GM13976 (cell line): ENCODE measurements at regions not wholly inside any gene's neighbourhood (a gene's known extent, or its start where the extent isn't known, plus 50 kb on each side); places are given as distances from the start of the nearest gene placed in this dataset.

Experiments used
- DNase-seq: peaks from one replicate; pipeline ENCODE4 v3.0.0; 2012; ENCODE audit warnings: low spot score
- CTCF ChIP-seq: IDR thresholded peaks from 2 replicates; pipeline ENCODE4 v1.5.1; 2012; ENCODE audit warnings: borderline replicate concordance, mild to moderate bottlenecking; ENCODE audit not compliant: insufficient read depth; ENCODE audit errors: extremely low read depth, missing control alignments, control extremely low read depth
- in situ Hi-C: fragments of 300-500 bp; cut with MboI; formaldehyde crosslinking; loops from one replicate; pipeline ENCODE4 v1.12.0; 2022; ENCODE audit warnings: low sequenced_read_pairs, mixed read lengths, inconsistent platforms; ENCODE audit not compliant: unreplicated experiment

- in situ Hi-C loops: no loop called here
- DNase-seq: no peak
- TF ChIP-seq CTCF: no peak
These were observed 103.4 kb upstream of the HAAO start for GRCh38 chr2:42895791-42896135.

GRCh38 chr2:42895134-42895790 lies 102.9 kb upstream of the HAAO start:
- no peak for TF ChIP-seq CTCF
- no peak for DNase-seq
- in situ Hi-C loops: no loop called here

GRCh38 chr2:42893047-42893758 lies 100.8 kb upstream of the HAAO start:
- no peak for TF ChIP-seq CTCF
- DNase-seq: no peak
- in situ Hi-C loops: no loop called here

- in situ Hi-C loops: no loop called here
- TF ChIP-seq CTCF: no peak
- DNase-seq: no peak
These were observed 98.5 kb upstream of the HAAO start for GRCh38 chr2:42890791-42891355.

- in situ Hi-C loops: no loop called here
- no peak for DNase-seq
- no peak for TF ChIP-seq CTCF
These were observed 96.2 kb upstream of the HAAO start for GRCh38 chr2:42888321-42889245.

- TF ChIP-seq CTCF: no peak
- in situ Hi-C loops: no loop called here
- no peak for DNase-seq
These were observed 94.5 kb upstream of the HAAO start for GRCh38 chr2:42886921-42887320.
